ENCODE measurements at regions not wholly inside any gene's neighbourhood (a gene's known extent, or its start where the extent isn't known, plus 50 kb on each side); places are given as distances from the start of the nearest gene placed in this dataset.
"Not testable (repeated sequence)": the region's sequence is repeated elsewhere in the genome, so short reads cannot be mapped to it uniquely, and the experiment has no call there.

DNA sequence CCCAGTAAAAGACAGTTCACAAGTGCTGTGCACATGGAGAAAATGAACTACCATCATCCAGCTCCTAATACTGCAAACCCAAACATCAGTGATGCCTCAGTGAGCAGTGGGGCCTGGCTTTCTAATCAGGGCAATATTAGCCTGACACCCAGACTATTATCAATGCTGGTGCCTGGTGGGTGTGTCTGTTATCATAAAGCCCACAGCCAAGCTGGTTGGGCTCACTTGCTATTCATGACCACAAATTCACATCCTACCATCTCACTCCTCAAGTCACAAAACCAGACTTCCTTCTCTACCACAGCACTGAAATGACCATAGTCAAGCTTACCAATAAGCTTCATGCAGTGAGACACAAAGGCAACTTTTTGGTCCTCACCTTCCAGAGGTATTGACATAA lies 180.8 kb upstream of the PLN start:
- Histone ChIP-seq H3K27me3 (replicated peaks) (no peaks in the 10 kb centered on the region), H3K4me3 (ENCODE audit: low read depth, low read length) (no peak overlapping the region), H3K27ac (no peak overlapping the region), H3K36me3 (replicated peaks) (no peaks in the 10 kb centered on the region)
- TF ChIP-seq CTCF (IDR thresholded peaks at IDR 0.05; ENCODE audit: low read depth, low read length, missing control alignments) = no peak
- no peak for DNase-seq
- in situ Hi-C loops (cut with HindIII; ENCODE audit: low pct_ligation_motif_present, low sequenced_read_pairs) = no loop called here

- DNase-seq = peak; percentile 33
- H3K36me3 ChIP-seq (replicated peaks) = no peaks in the 10 kb centered on the region
- in situ Hi-C loops (cut with HindIII; ENCODE audit: low pct_ligation_motif_present, low sequenced_read_pairs) = no loop called here
These were observed 177.4 kb upstream of the PLN start for GRCh38 chr6:118370722-118371121.

GRCh38 chr6:118371955-118372354 lies 176.1 kb upstream of the PLN start:
- H3K27ac ChIP-seq = no peak overlapping the region
- no peak overlapping the region for H3K4me3 ChIP-seq (ENCODE audit: low read depth, low read length)
- no peaks in the 10 kb centered on the region for H3K27me3 ChIP-seq (replicated peaks)
- DNase-seq = no peak
- in situ Hi-C loops (cut with HindIII; ENCODE audit: low pct_ligation_motif_present, low sequenced_read_pairs) = no loop called here
- H3K36me3 ChIP-seq (replicated peaks) = no peaks in the 10 kb centered on the region
- TF ChIP-seq CTCF (IDR thresholded peaks at IDR 0.05; ENCODE audit: low read depth, low read length, missing control alignments) = no peak

More at GRCh38 chr6:118370722-118371121, 177.4 kb upstream of the PLN start:
- no peak for TF ChIP-seq CTCF (IDR thresholded peaks at IDR 0.05; ENCODE audit: low read depth, low read length, missing control alignments)
- no peaks in the 10 kb centered on the region for H3K27me3 ChIP-seq (replicated peaks)
- no peak overlapping the region for H3K27ac ChIP-seq
- no peak overlapping the region for H3K4me3 ChIP-seq (ENCODE audit: low read depth, low read length)

GRCh38 chr6:118372413-118372812 lies 175.7 kb upstream of the PLN start:
- in situ Hi-C loops (cut with HindIII; ENCODE audit: low pct_ligation_motif_present, low sequenced_read_pairs) = no loop called here
- TF ChIP-seq CTCF (IDR thresholded peaks at IDR 0.05; ENCODE audit: low read depth, low read length, missing control alignments) = no peak
- Histone ChIP-seq H3K4me3 (ENCODE audit: low read depth, low read length) (no peak overlapping the region), H3K36me3 (replicated peaks) (no peaks in the 10 kb centered on the region), H3K27ac (no peak overlapping the region), H3K27me3 (replicated peaks) (no peaks in the 10 kb centered on the region)
- DNase-seq = peak; percentile 62

DNA sequence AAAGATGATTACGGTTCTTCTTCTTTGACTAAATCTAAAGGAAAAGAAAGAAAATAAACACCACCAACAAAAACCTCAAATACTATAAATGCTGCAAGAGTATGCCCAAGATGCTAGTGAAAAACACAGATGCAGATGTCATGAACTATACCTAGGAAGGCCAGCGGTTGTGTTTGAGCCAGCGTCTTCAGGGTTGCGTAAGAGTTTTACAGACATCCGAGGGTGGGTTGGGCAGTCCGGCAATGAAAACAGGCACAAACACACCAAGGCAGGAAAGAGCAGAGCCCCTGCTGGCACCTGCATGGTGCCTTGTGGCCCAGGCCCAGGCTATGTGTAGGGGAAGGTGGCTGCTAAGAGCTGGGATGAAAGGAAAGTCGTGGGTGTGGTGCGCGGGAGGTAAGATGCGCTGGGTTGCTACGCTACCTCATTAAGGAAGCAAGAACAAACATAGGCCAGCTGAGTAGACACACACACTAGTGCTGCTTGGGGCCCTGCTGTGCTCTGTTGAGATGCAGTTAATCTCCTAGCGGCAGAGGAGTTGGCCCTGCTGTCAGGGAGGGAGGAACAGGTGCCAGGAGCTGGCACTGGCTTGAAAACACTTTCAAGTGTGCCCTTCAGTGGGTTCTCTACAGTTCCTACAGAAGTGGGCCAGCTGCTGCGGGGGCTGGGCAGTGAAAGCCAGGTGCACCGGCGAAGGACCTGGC lies 170.2 kb upstream of the PLN start:
- in situ Hi-C loops (cut with HindIII; ENCODE audit: low pct_ligation_motif_present, low sequenced_read_pairs) = no loop called here
- Histone ChIP-seq H3K27me3 (replicated peaks) (no peaks in the 10 kb centered on the region), H3K27ac (no peak overlapping the region), H3K4me3 (ENCODE audit: low read depth, low read length) (no peak overlapping the region), H3K36me3 (replicated peaks) (no peaks in the 10 kb centered on the region)
- DNase-seq = no peak
- no peak for TF ChIP-seq CTCF (IDR thresholded peaks at IDR 0.05; ENCODE audit: low read depth, low read length, missing control alignments)

DNA sequence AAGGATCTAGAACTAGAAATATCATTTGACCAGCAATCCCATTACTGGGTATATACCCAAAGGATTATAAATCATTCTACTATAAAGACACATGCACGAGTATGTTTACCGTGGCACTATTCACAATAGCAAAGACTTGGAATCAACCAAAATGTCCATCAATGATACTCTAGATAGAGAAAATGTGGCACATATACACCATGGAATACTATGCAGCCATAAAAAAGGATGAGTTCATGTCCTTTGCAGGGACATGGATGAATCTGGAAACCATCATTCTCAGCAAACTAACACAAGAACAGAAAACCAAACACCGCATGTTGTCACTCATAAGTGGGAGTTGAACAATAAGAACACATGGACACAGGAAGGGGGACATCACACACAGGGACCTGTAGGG lies 167.5 kb upstream of the PLN start:
- H3K27me3 ChIP-seq (replicated peaks); in situ Hi-C loops (cut with HindIII; ENCODE audit: low pct_ligation_motif_present, low sequenced_read_pairs); H3K36me3 ChIP-seq (replicated peaks); H3K27ac ChIP-seq; H3K4me3 ChIP-seq (ENCODE audit: low read depth, low read length); DNase-seq: not testable (repeated sequence)

Measured in brain microvascular endothelial cell (primary cell).